ENCODE measurements at regions not wholly inside any gene's neighbourhood (a gene's known extent, or its start where the extent isn't known, plus 50 kb on each side); places are given as distances from the start of the nearest gene placed in this dataset.

DNA sequence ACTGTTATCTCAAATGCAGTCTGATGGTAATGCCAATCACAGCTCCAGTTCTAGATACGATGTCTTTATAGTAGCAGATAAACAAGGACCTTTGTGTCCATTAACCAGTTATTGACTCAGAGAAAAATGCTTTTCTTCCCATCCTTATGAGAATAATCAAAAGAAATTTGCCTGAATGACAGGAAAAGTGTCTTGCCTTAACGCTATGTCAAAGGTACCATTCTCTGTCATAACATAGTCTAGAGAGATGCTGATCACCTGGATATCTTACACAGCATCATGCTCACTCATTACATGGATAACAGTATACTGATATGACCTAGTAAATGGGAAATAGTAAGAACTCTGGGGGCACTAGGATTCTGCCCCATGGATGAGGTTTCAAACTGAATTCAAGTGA lies 151.7 kb upstream of the NEGR1 start:
- no peak for TF ChIP-seq POLR2A (IDR thresholded peaks at IDR 0.05; ENCODE audit: low read depth, low read length)
- TF ChIP-seq POLR2AphosphoS5 (IDR thresholded peaks at IDR 0.05; ENCODE audit: insufficient read depth, low read depth, low read length), result no peak
- TF ChIP-seq, protein P1, sequence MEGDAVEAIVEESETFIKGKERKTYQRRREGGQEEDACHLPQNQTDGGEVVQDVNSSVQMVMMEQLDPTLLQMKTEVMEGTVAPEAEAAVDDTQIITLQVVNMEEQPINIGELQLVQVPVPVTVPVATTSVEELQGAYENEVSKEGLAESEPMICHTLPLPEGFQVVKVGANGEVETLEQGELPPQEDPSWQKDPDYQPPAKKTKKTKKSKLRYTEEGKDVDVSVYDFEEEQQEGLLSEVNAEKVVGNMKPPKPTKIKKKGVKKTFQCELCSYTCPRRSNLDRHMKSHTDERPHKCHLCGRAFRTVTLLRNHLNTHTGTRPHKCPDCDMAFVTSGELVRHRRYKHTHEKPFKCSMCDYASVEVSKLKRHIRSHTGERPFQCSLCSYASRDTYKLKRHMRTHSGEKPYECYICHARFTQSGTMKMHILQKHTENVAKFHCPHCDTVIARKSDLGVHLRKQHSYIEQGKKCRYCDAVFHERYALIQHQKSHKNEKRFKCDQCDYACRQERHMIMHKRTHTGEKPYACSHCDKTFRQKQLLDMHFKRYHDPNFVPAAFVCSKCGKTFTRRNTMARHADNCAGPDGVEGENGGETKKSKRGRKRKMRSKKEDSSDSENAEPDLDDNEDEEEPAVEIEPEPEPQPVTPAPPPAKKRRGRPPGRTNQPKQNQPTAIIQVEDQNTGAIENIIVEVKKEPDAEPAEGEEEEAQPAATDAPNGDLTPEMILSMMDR (IDR thresholded peaks at IDR 0.05; ENCODE audit: extremely low read depth in 1 of 2, insufficient read depth in 1 of 2, low read depth in 1 of 2, low read length in 2 of 2), result no peak
- no peak for TF ChIP-seq EZH2 (IDR thresholded peaks at IDR 0.05; ENCODE audit: borderline replicate concordance, low read depth, low read length, severe bottlenecking)
- TF ChIP-seq, protein P2, sequence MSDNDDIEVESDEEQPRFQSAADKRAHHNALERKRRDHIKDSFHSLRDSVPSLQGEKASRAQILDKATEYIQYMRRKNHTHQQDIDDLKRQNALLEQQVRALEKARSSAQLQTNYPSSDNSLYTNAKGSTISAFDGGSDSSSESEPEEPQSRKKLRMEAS (IDR thresholded peaks at IDR 0.05; ENCODE audit: insufficient read depth, insufficient read length), result no peak
- TF ChIP-seq JUN (IDR thresholded peaks at IDR 0.05; ENCODE audit: borderline replicate concordance, insufficient read depth, insufficient read length, low read depth), result no peak
- TF ChIP-seq MYC (IDR thresholded peaks at IDR 0.05; ENCODE audit: low read depth, low read length), result no peak
- TF ChIP-seq GATA2 (IDR thresholded peaks at IDR 0.05; ENCODE audit: insufficient read depth, insufficient read length, low read depth, low read length), result no peak
- TF ChIP-seq FOS (IDR thresholded peaks at IDR 0.05; ENCODE audit: borderline replicate concordance, insufficient read depth, low read length), result no peak

Data from endothelial cell of umbilical vein (primary cell).